Prostate gland (tissue), 2 donors: ENCODE measurements at regions not wholly inside any gene's neighbourhood (a gene's known extent, or its start where the extent isn't known, plus 50 kb on each side); places are given as distances from the start of the nearest gene placed in this dataset.

ENCODE experiments used
- POLR2A ChIP-seq: fragments of 450-650 bp; IDR thresholded peaks from one replicate; pipeline ENCODE4 v1.6.1; 2016; ENCODE audit warnings: antibody characterized with exemption, mild to moderate bottlenecking
- TF ChIP-seq, protein P1 (sequence below), 4 experiments: fragments of 200-600 bp in 2 of 4; fragments of 450-650 bp in 2 of 4; sonication (generic) in 2 of 4; IDR thresholded peaks; 1 replicate in 3 of 4; 2 replicates in 1 of 4; pipeline ENCODE4 v1.5.1; 2016 to 2019; ENCODE audit warnings: antibody characterized with exemption in 4 of 4, mild to moderate bottlenecking in 2 of 4, moderate library complexity in 2 of 4

DNA sequence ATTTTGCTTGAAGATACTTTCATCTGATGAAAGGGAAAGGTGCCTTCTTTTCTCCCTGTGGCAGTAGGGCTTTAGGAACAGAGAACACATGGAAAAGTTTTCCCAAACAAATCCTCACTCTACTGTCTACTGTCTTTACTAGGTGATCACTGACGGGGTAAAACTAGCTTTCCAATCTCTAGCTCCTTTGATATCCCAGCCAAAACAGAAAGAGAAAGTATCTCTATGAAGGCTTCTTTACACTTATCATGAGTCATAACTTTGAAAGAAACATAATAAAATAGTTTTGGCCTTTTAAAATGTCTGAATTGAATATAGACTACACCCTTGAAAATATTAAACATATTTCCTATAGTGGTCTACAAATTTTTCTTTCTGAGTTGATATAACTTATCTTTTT is 214.5 kb downstream of the DSEL start:
- TF ChIP-seq, protein P1, sequence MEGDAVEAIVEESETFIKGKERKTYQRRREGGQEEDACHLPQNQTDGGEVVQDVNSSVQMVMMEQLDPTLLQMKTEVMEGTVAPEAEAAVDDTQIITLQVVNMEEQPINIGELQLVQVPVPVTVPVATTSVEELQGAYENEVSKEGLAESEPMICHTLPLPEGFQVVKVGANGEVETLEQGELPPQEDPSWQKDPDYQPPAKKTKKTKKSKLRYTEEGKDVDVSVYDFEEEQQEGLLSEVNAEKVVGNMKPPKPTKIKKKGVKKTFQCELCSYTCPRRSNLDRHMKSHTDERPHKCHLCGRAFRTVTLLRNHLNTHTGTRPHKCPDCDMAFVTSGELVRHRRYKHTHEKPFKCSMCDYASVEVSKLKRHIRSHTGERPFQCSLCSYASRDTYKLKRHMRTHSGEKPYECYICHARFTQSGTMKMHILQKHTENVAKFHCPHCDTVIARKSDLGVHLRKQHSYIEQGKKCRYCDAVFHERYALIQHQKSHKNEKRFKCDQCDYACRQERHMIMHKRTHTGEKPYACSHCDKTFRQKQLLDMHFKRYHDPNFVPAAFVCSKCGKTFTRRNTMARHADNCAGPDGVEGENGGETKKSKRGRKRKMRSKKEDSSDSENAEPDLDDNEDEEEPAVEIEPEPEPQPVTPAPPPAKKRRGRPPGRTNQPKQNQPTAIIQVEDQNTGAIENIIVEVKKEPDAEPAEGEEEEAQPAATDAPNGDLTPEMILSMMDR (IDR thresholded peaks at IDR 0.05), result no peak
- no peak for TF ChIP-seq POLR2A
